SK-N-MC (cell line): ENCODE measurements at regions not wholly inside any gene's neighbourhood (a gene's known extent, or its start where the extent isn't known, plus 50 kb on each side); places are given as distances from the start of the nearest gene placed in this dataset.

Source experiments
- DNase-seq: peaks from one replicate; pipeline ENCODE4 v3.0.0-alpha.2; 2011; ENCODE audit warnings: low read depth, low spot score
- H3K27ac ChIP-seq: fragments of 200-600 bp; sonication (generic); 2 replicates; pipeline ENCODE4 v1.5.1; 2016; ENCODE audit warnings: mixed run types
- H3K36me3 ChIP-seq: fragments of 200-600 bp; sonication (generic); 2 replicates; pipeline ENCODE4 v1.6.1; 2017; ENCODE audit warnings: antibody characterized with exemption, low read length, mixed read lengths; ENCODE audit not compliant: insufficient read depth
- H3K4me3 ChIP-seq: fragments of 200-600 bp; sonication (generic); 2 replicates; pipeline ENCODE4 v1.5.1; 2016
- H3K9ac ChIP-seq: fragments of 200-600 bp; sonication (generic); 2 replicates; pipeline ENCODE4 v1.8.0; 2017; ENCODE audit warnings: mixed run types, mixed read lengths; ENCODE audit not compliant: insufficient read length
- H3K9me3 ChIP-seq: fragments of 200-600 bp; sonication (generic); 2 replicates; pipeline ENCODE4 v1.6.1; 2017; ENCODE audit warnings: low read depth, mild to moderate bottlenecking, antibody characterized with exemption, low read length, moderate library complexity, mixed read lengths
- EZH2 ChIP-seq: fragments of 200-600 bp; sonication (generic); IDR thresholded peaks from one replicate; pipeline ENCODE4 v1.6.1; 2017; ENCODE audit warnings: antibody characterized with exemption
- FOXP2 ChIP-seq: optimal IDR thresholded peaks from 2 replicates; pipeline ENCODE3; 2011; ENCODE audit warnings: mild to moderate bottlenecking, moderate library complexity; ENCODE audit not compliant: insufficient read depth; ENCODE audit errors: extremely low read length, control extremely low read depth
- POLR2AphosphoS5 ChIP-seq: IDR thresholded peaks from 2 replicates; pipeline ENCODE4 v1.6.1; 2012; ENCODE audit warnings: mild to moderate bottlenecking, low read depth, low read length, borderline replicate concordance

GRCh38 chr1:219441884-219442283 lies 171.0 kb downstream of the ZC3H11B start:
- Histone ChIP-seq H3K9me3 (no peaks in the 10 kb centered on the region), H3K36me3 (no peaks in the 10 kb centered on the region), H3K9ac (no peak overlapping the region), H3K4me3 (no peak overlapping the region), H3K27ac (no peak overlapping the region)
- TF ChIP-seq FOXP2 (no peak), EZH2 (no peak), POLR2AphosphoS5 (no peak)
- DNase-seq: no peak

- TF ChIP-seq POLR2AphosphoS5 (no peak), EZH2 (no peak), FOXP2 (no peak)
These were observed 173.5 kb downstream of the ZC3H11B start for GRCh38 chr1:219439376-219439775.

GRCh38 chr1:219438386-219438785 lies 174.5 kb downstream of the ZC3H11B start:
- no peak for DNase-seq
- Histone ChIP-seq H3K27ac (no peak overlapping the region), H3K36me3 (no peaks in the 10 kb centered on the region), H3K4me3 (no peak overlapping the region), H3K9me3 (no peaks in the 10 kb centered on the region), H3K9ac (no peak overlapping the region)
- TF ChIP-seq POLR2AphosphoS5: no peak
- no peak for TF ChIP-seq FOXP2
- no peak for TF ChIP-seq EZH2

More at GRCh38 chr1:219439376-219439775, 173.5 kb downstream of the ZC3H11B start:
- Histone ChIP-seq H3K27ac (no peak overlapping the region), H3K36me3 (no peaks in the 10 kb centered on the region), H3K9me3 (no peaks in the 10 kb centered on the region), H3K4me3 (no peak overlapping the region), H3K9ac (no peak overlapping the region)
- DNase-seq: no peak

GRCh38 chr1:219434923-219435297 lies 178.0 kb downstream of the ZC3H11B start:
- no peak for DNase-seq
- no peak overlapping the region for H3K9ac ChIP-seq
- no peaks in the 10 kb centered on the region for H3K36me3 ChIP-seq
- no peak overlapping the region for H3K27ac ChIP-seq
- no peak for TF ChIP-seq POLR2AphosphoS5
- TF ChIP-seq EZH2: no peak
- TF ChIP-seq FOXP2: no peak
- no peaks in the 10 kb centered on the region for H3K9me3 ChIP-seq
- H3K4me3 ChIP-seq: no peak overlapping the region

- DNase-seq: no peak
- Histone ChIP-seq H3K4me3 (no peak overlapping the region), H3K9ac (no peak overlapping the region), H3K36me3 (no peaks in the 10 kb centered on the region), H3K27ac (no peak overlapping the region), H3K9me3 (no peaks in the 10 kb centered on the region)
- TF ChIP-seq FOXP2 (no peak), POLR2AphosphoS5 (no peak), EZH2 (no peak)
These were observed 178.5 kb downstream of the ZC3H11B start for GRCh38 chr1:219434285-219434922.

GRCh38 chr1:219433496-219434131 lies 179.3 kb downstream of the ZC3H11B start:
- Histone ChIP-seq H3K9ac (no peak overlapping the region), H3K4me3 (no peak overlapping the region), H3K27ac (no peak overlapping the region), H3K36me3 (no peaks in the 10 kb centered on the region), H3K9me3 (no peaks in the 10 kb centered on the region)
- TF ChIP-seq FOXP2 (no peak), EZH2 (no peak), POLR2AphosphoS5 (no peak)
- DNase-seq: no peak

- TF ChIP-seq EZH2: no peak
- TF ChIP-seq POLR2AphosphoS5: no peak
- TF ChIP-seq FOXP2: no peak
- no peak overlapping the region for H3K27ac ChIP-seq
These were observed 179.9 kb downstream of the ZC3H11B start for GRCh38 chr1:219433001-219433400.

GRCh38 chr1:219432191-219432606 lies 180.7 kb downstream of the ZC3H11B start:
- Histone ChIP-seq H3K4me3 (no peak overlapping the region), H3K27ac (no peak overlapping the region), H3K9me3 (no peaks in the 10 kb centered on the region), H3K36me3 (no peaks in the 10 kb centered on the region), H3K9ac (no peak overlapping the region)
- no peak for DNase-seq
- no peak for TF ChIP-seq POLR2AphosphoS5
- TF ChIP-seq FOXP2: no peak
- no peak for TF ChIP-seq EZH2

More at GRCh38 chr1:219433001-219433400, 179.9 kb downstream of the ZC3H11B start:
- Histone ChIP-seq H3K4me3 (no peak overlapping the region), H3K36me3 (no peaks in the 10 kb centered on the region), H3K9me3 (no peaks in the 10 kb centered on the region), H3K9ac (no peak overlapping the region)
- DNase-seq: no peak

GRCh38 chr1:219430419-219430818 lies 182.5 kb downstream of the ZC3H11B start:
- H3K4me3 ChIP-seq: no peak overlapping the region
- no peak for TF ChIP-seq EZH2
- TF ChIP-seq POLR2AphosphoS5: no peak
- TF ChIP-seq FOXP2: no peak
- H3K27ac ChIP-seq: no peak overlapping the region
- DNase-seq: no peak
- no peaks in the 10 kb centered on the region for H3K36me3 ChIP-seq
- H3K9me3 ChIP-seq: no peaks in the 10 kb centered on the region
- H3K9ac ChIP-seq: no peak overlapping the region
